KMS-11 (cell line): ENCODE measurements at regions not wholly inside any gene's neighbourhood (a gene's known extent, or its start where the extent isn't known, plus 50 kb on each side); places are given as distances from the start of the nearest gene placed in this dataset.

Experiments used
- H2AFZ ChIP-seq: fragments of 200-600 bp; sonication (generic); 2 replicates; pipeline ENCODE4 v1.6.1; 2016; ENCODE audit warnings: antibody characterized with exemption, mixed run types, low read depth
- H3K27ac ChIP-seq: fragments of 200-600 bp; sonication (generic); 2 replicates; pipeline ENCODE4 v1.6.1; 2016; ENCODE audit warnings: mild to moderate bottlenecking, mixed run types
- H3K27me3 ChIP-seq: fragments of 200-600 bp; sonication (generic); 2 replicates; pipeline ENCODE4 v1.6.1; 2017; ENCODE audit warnings: mild to moderate bottlenecking, low read depth, mixed run types, moderate library complexity; ENCODE audit not compliant: insufficient read depth
- H3K36me3 ChIP-seq: fragments of 200-600 bp; sonication (generic); 2 replicates; pipeline ENCODE4 v1.6.1; 2017; ENCODE audit warnings: mild to moderate bottlenecking, mixed run types; ENCODE audit not compliant: insufficient read depth
- H3K4me1 ChIP-seq: fragments of 200-600 bp; sonication (generic); 2 replicates; pipeline ENCODE4 v1.6.1; 2016; ENCODE audit warnings: mild to moderate bottlenecking, low read depth, mixed run types; ENCODE audit not compliant: poor library complexity, severe bottlenecking
- H3K4me2 ChIP-seq: fragments of 200-600 bp; sonication (generic); 2 replicates; pipeline ENCODE4 v1.7.0; 2016; ENCODE audit warnings: mild to moderate bottlenecking, mixed run types
- H3K4me3 ChIP-seq: fragments of 200-600 bp; sonication (generic); IDR thresholded peaks from 2 replicates; pipeline ENCODE4 v1.6.1; 2017; ENCODE audit warnings: low read depth, low read length, mixed read lengths; ENCODE audit not compliant: insufficient read depth
- H3K79me2 ChIP-seq: fragments of 200-600 bp; sonication (generic); 2 replicates; pipeline ENCODE4 v1.6.1; 2016; ENCODE audit warnings: low read depth, mixed run types; ENCODE audit not compliant: insufficient read depth
- H3K9ac ChIP-seq: fragments of 200-600 bp; sonication (generic); 2 replicates; pipeline ENCODE4 v1.6.1; 2016; ENCODE audit warnings: mild to moderate bottlenecking, mixed run types
- H4K20me1 ChIP-seq: fragments of 200-600 bp; sonication (generic); 2 replicates; pipeline ENCODE4 v1.6.1; 2016; ENCODE audit warnings: mild to moderate bottlenecking, mixed run types; ENCODE audit not compliant: insufficient read depth
- TF ChIP-seq, protein P1 (sequence below): fragments of 200-600 bp; sonication (generic); conservative IDR thresholded peaks from 2 replicates; pipeline ENCODE4 v1.6.1; 2017; ENCODE audit warnings: low read depth, mild to moderate bottlenecking, antibody characterized with exemption, low read length, moderate library complexity, mixed read lengths

DNA sequence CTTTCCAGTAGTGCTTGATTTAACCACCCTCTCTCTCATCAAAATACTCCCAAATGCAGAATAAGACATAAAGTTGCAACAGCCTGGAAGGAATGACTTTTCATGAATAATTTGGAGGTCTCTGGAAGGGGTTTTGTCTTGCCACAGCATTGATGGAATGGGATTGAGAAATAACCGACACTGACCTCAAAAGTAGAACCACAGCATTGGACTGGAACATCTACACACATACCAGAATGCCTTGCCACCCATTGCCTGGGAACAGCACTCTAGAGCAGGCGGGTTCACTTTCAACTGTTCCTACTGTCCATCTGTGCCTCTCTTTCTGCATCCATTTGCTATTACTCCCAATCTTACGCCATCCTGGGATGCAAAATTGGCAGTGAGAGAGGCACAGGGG, 149.1 kb upstream of the USP24 start:
- Histone ChIP-seq H4K20me1 (no peaks in the 10 kb centered on the region), H3K27ac (peak overlapping the region; percentile 80; the same call in 1 of the 2 replicates), H3K27me3 (no peaks in the 10 kb centered on the region), H3K36me3 (no peaks in the 10 kb centered on the region), H2AFZ (no peak overlapping the region), H3K4me1 (peaks cover 42% of the 10 kb centered on the region), H3K79me2 (no peaks in the 10 kb centered on the region), H3K4me3 (no peak overlapping the region), H3K4me2 (peak overlapping the region; percentile 91; the same call in 1 of the 2 replicates), H3K9ac (no peak overlapping the region)
- TF ChIP-seq, protein P1, sequence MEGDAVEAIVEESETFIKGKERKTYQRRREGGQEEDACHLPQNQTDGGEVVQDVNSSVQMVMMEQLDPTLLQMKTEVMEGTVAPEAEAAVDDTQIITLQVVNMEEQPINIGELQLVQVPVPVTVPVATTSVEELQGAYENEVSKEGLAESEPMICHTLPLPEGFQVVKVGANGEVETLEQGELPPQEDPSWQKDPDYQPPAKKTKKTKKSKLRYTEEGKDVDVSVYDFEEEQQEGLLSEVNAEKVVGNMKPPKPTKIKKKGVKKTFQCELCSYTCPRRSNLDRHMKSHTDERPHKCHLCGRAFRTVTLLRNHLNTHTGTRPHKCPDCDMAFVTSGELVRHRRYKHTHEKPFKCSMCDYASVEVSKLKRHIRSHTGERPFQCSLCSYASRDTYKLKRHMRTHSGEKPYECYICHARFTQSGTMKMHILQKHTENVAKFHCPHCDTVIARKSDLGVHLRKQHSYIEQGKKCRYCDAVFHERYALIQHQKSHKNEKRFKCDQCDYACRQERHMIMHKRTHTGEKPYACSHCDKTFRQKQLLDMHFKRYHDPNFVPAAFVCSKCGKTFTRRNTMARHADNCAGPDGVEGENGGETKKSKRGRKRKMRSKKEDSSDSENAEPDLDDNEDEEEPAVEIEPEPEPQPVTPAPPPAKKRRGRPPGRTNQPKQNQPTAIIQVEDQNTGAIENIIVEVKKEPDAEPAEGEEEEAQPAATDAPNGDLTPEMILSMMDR, result no peak

DNA sequence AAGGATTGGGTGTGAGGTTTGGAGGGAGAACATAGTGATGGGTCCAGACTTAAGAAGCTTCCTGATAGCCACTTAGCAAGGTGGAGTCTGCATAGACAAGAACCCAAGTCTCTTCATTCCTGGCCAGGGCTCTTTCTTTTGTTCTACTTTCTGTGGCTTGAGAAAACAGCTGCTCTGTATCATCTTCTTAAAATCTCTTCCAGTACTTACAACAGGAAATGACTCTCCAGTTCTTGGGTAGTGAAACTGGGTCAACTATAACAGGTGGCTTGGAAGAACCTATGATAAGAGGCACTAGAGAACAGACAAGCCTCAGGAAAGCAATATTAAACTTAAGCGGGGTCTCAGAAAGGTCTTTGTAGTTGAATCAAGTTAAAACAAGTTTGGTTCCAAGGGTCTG, 148.1 kb upstream of the USP24 start:
- no peak overlapping the region for H3K4me3 ChIP-seq
- H3K79me2 ChIP-seq, result no peaks in the 10 kb centered on the region
- no peaks in the 10 kb centered on the region for H3K36me3 ChIP-seq
- H2AFZ ChIP-seq, result peak overlapping the region; percentile 31; the same call in 1 of the 2 replicates
- peak overlapping the region; percentile 23; the same call in 1 of the 2 replicates for H3K9ac ChIP-seq
- H4K20me1 ChIP-seq, result no peaks in the 10 kb centered on the region
- peaks cover 42% of the 10 kb centered on the region for H3K4me1 ChIP-seq
- TF ChIP-seq, protein P1, result no peak
- peak overlapping the region; percentile 91 for H3K4me2 ChIP-seq
- no peaks in the 10 kb centered on the region for H3K27me3 ChIP-seq
- H3K27ac ChIP-seq, result peak overlapping the region; percentile 80

DNA sequence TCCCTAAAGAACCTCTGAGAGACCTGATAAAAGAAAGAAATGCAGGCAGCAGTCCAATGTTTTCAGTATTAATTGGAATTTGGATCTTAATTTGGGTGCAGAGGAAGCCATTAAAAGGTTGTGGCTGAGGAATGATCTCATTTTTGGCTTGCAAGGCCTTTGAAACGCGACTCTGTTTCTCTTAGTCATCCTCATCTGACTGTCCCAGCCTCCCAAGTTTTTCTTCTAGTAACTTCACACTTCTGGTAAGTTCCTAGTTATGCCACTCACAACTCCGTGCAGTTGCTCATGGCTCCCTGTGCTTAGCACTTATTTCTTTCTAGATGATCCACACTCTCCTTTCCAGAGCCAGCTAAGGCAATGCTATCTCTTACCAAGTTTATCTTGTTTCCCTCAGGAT, 147.4 kb upstream of the USP24 start:
- Histone ChIP-seq H3K79me2 (no peaks in the 10 kb centered on the region), H3K4me2 (peak overlapping the region; percentile 91), H4K20me1 (no peaks in the 10 kb centered on the region), H3K27me3 (no peaks in the 10 kb centered on the region), H2AFZ (peak overlapping the region; percentile 31), H3K36me3 (no peaks in the 10 kb centered on the region), H3K9ac (peak overlapping the region; percentile 23; the same call in 1 of the 2 replicates), H3K4me3 (no peak overlapping the region), H3K4me1 (peaks cover 42% of the 10 kb centered on the region), H3K27ac (peak overlapping the region; percentile 80)
- TF ChIP-seq, protein P1, result no peak

DNA sequence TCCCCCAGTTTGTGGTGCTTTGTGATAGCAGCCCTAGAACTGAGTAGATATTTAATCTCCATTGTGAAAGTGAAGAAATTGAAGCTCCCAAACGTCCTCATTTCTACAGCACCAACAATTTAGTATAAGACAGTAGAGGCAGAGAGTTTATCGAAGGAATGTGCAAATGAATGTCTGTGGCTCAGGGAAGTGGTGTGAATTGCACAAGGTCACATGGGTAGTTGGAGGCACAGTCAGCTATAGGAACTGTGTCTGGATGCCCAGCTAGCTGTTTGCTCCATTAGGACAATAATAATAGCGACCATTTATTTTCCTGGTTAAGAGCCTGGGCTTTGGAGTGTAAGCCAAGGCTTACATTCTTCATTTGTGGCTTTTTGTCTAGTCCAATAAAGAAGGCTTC, 144.4 kb upstream of the USP24 start:
- H3K9ac ChIP-seq, result no peak overlapping the region
- no peak overlapping the region for H2AFZ ChIP-seq
- H3K79me2 ChIP-seq, result no peaks in the 10 kb centered on the region
- no peak overlapping the region for H3K4me2 ChIP-seq
- TF ChIP-seq, protein P1, result no peak
- H3K4me3 ChIP-seq, result no peak overlapping the region
- H3K27ac ChIP-seq, result no peak overlapping the region
- no peaks in the 10 kb centered on the region for H3K36me3 ChIP-seq
- no peaks in the 10 kb centered on the region for H4K20me1 ChIP-seq
- H3K27me3 ChIP-seq, result no peaks in the 10 kb centered on the region
- H3K4me1 ChIP-seq, result peaks cover 40% of the 10 kb centered on the region
